ENCODE measurements at regions not wholly inside any gene's neighbourhood (a gene's known extent, or its start where the extent isn't known, plus 50 kb on each side); places are given as distances from the start of the nearest gene placed in this dataset.

DNA sequence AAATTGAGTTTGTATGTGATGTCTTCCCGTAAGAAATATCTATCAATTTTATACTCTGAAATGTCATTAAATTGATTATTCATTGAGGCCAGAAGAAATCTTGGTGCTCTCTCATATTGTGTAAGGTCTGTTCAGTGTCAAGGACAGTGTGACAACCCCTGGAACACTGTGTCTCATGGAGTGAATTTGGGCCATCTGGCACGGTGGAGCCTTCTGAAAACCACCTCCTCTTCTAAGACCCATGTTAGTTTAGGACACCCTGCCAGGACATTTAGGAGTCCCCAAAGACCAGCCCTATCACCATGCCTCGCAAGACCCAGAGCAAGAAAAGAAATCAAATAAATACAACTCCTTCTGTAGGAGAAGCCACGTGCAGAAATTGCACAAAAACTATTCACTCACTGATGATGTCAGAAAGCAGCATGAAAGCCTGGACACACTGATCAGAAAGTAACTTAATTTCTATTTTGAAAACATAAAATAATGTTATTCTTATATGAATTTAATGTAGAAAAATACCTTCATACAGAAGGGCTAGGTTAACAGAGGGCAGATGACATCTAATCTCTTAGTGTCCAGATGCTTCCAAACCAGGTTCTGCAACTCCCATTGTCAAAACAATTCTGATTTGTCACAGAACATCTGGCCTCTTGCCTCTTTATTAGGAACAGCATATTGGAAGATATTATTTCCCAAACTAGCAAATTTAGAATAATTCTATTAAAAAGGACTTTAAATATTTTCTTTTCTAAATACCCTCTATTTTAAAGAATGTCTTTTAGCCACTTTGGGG is 298.8 kb downstream of the NR2F1-AS1 start:
- no peak overlapping the region for H3K27ac Mint-ChIP-seq
- WGBS (ENCODE audit: insufficient coverage) = 83% methylated on average over 3 of the region's 4 CpGs

DNA sequence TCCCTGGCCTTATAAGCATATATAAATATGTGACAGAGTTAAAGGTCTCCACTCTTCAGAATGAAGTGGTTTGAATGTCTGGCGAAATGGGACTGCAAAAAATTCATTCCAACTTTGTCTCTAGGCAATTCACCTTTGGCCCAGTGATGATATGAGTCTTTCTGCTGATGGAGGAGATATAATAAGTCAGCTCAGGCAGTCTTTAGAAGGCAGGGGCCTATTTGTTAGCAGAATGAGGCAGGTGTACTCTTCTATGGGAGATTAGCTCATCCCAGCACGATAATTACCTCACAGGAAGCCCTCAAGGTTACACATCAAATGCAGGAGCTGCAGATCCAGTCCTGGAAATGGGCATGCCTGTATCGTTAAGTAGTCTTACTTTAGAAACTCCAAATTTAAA is 300.5 kb downstream of the NR2F1-AS1 start:
- H3K36me3 Mint-ChIP-seq = no peaks in the 10 kb centered on the region
- no peaks in the 10 kb centered on the region for H3K4me1 Mint-ChIP-seq
- H3K4me1 ChIP-seq (ENCODE audit: control insufficient read depth, insufficient read depth, low read length) = no peaks in the 10 kb centered on the region
- no peak overlapping the region for H3K27ac Mint-ChIP-seq
- no peaks in the 10 kb centered on the region for H3K9me3 ChIP-seq (ENCODE audit: control insufficient read depth, insufficient read depth, low read length)
- H3K4me3 ChIP-seq (ENCODE audit: low read length) = no peak overlapping the region
- H3K36me3 ChIP-seq (ENCODE audit: control insufficient read depth, insufficient read depth, low read length) = no peaks in the 10 kb centered on the region
- peaks cover 0 to 5% of the 10 kb centered on the region in 2 donors for H3K9me3 Mint-ChIP-seq
- DNase-seq = no peak
- no peak for ATAC-seq
- TF ChIP-seq, protein P1, sequence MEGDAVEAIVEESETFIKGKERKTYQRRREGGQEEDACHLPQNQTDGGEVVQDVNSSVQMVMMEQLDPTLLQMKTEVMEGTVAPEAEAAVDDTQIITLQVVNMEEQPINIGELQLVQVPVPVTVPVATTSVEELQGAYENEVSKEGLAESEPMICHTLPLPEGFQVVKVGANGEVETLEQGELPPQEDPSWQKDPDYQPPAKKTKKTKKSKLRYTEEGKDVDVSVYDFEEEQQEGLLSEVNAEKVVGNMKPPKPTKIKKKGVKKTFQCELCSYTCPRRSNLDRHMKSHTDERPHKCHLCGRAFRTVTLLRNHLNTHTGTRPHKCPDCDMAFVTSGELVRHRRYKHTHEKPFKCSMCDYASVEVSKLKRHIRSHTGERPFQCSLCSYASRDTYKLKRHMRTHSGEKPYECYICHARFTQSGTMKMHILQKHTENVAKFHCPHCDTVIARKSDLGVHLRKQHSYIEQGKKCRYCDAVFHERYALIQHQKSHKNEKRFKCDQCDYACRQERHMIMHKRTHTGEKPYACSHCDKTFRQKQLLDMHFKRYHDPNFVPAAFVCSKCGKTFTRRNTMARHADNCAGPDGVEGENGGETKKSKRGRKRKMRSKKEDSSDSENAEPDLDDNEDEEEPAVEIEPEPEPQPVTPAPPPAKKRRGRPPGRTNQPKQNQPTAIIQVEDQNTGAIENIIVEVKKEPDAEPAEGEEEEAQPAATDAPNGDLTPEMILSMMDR (IDR thresholded peaks at IDR 0.05) = no peak
- no peaks in the 10 kb centered on the region for H3K27me3 ChIP-seq (ENCODE audit: control insufficient read depth, insufficient read depth, low read length)
- WGBS (ENCODE audit: insufficient coverage) = 85% methylated on average over 3 of the region's 3 CpGs
- H3K4me3 Mint-ChIP-seq = no peak overlapping the region
- no peak overlapping the region for H3K27ac ChIP-seq (ENCODE audit: low read length)
- no peaks in the 10 kb centered on the region for H3K27me3 Mint-ChIP-seq (ENCODE audit: low read depth in 2 of 2)
- intact Hi-C loops (cut with micrococcal nuclease) = no loop called here

More for the DNA sequence above, 298.8 kb downstream of the NR2F1-AS1 start:
- no peaks in the 10 kb centered on the region for H3K4me1 ChIP-seq (ENCODE audit: control insufficient read depth, insufficient read depth, low read length)
- no peak overlapping the region for H3K4me3 ChIP-seq (ENCODE audit: low read length)
- intact Hi-C loops (cut with micrococcal nuclease) = no loop called here
- H3K27me3 ChIP-seq (ENCODE audit: control insufficient read depth, insufficient read depth, low read length) = no peaks in the 10 kb centered on the region
- TF ChIP-seq, protein P1 (IDR thresholded peaks at IDR 0.05) = no peak
- no peak overlapping the region for H3K27ac ChIP-seq (ENCODE audit: low read length)
- no peak for DNase-seq
- no peak for ATAC-seq
- peaks cover 5 to 11% of the 10 kb centered on the region in 2 donors for H3K9me3 Mint-ChIP-seq
- no peaks in the 10 kb centered on the region for H3K36me3 ChIP-seq (ENCODE audit: control insufficient read depth, insufficient read depth, low read length)
- no peaks in the 10 kb centered on the region for H3K27me3 Mint-ChIP-seq (ENCODE audit: low read depth in 2 of 2)
- H3K36me3 Mint-ChIP-seq = no peaks in the 10 kb centered on the region
- no peaks in the 10 kb centered on the region for H3K4me1 Mint-ChIP-seq
- no peak overlapping the region for H3K4me3 Mint-ChIP-seq
- no peaks in the 10 kb centered on the region for H3K9me3 ChIP-seq (ENCODE audit: control insufficient read depth, insufficient read depth, low read length)

DNA sequence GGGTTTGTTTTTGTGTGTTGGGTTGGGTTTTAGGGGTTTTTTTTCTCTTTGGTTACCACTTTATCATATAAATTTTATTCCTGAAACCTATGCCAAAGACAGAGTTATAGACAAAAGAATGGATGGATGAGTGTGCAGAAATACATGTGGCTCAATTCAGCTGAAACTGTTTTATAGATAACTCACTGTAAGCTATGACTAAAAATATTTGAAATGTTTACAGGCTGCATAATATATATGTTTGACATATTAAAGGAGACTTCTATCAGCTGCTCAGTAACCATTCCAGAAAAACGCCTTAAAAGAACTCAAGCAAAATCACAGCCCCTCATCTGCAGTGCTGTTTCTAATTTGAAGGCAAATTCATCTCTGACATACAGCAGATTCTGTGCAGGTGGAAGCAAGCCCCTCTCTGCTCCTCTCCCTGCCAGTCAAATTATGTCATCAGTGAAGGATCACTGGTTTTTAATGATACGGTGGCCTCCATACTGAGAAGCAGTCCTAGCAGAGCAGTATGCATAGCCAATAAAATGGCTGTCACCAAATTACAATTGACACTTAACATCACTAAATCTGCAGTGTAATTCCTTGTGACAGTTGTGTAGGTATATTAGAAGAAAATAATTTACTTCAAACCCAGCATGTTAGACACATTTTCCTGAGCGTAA is 301.6 kb downstream of the NR2F1-AS1 start:
- Mint-ChIP-seq H3K27me3 (ENCODE audit: low read depth in 2 of 2) (no peaks in the 10 kb centered on the region), H3K4me1 (no peaks in the 10 kb centered on the region), H3K9me3 (peaks cover 0 to 2% of the 10 kb centered on the region in 2 donors), H3K4me3 (no peak overlapping the region), H3K36me3 (no peaks in the 10 kb centered on the region), H3K27ac (no peak overlapping the region)
- ATAC-seq (no peak), DNase-seq (no peak)
- WGBS (ENCODE audit: insufficient coverage) = 98% methylated on average over 2 of the region's 3 CpGs
- intact Hi-C loops (cut with micrococcal nuclease) = no loop called here
- Histone ChIP-seq H3K9me3 (ENCODE audit: control insufficient read depth, insufficient read depth, low read length) (no peaks in the 10 kb centered on the region), H3K4me3 (ENCODE audit: low read length) (no peak overlapping the region), H3K4me1 (ENCODE audit: control insufficient read depth, insufficient read depth, low read length) (no peaks in the 10 kb centered on the region), H3K36me3 (ENCODE audit: control insufficient read depth, insufficient read depth, low read length) (no peaks in the 10 kb centered on the region), H3K27ac (ENCODE audit: low read length) (no peak overlapping the region), H3K27me3 (ENCODE audit: control insufficient read depth, insufficient read depth, low read length) (no peaks in the 10 kb centered on the region)
- TF ChIP-seq, protein P1 (IDR thresholded peaks at IDR 0.05) = no peak
